ENCODE measurements at regions not wholly inside any gene's neighbourhood (a gene's known extent, or its start where the extent isn't known, plus 50 kb on each side); places are given as distances from the start of the nearest gene placed in this dataset.

GRCh38 chr5:162288647-162289296 lies 221.2 kb downstream of the GABRG2 start:
- no peaks in the 10 kb centered on the region for H3K27me3 ChIP-seq (ENCODE audit: control insufficient read depth, insufficient read depth, low read length)
- no peaks in the 10 kb centered on the region for H3K36me3 ChIP-seq (ENCODE audit: control insufficient read depth, insufficient read depth, low read length)
- no peak overlapping the region for H3K4me3 ChIP-seq (ENCODE audit: low read depth, low read length)
- no peak for DNase-seq (ENCODE audit: low read depth)
- TF ChIP-seq, protein P1, sequence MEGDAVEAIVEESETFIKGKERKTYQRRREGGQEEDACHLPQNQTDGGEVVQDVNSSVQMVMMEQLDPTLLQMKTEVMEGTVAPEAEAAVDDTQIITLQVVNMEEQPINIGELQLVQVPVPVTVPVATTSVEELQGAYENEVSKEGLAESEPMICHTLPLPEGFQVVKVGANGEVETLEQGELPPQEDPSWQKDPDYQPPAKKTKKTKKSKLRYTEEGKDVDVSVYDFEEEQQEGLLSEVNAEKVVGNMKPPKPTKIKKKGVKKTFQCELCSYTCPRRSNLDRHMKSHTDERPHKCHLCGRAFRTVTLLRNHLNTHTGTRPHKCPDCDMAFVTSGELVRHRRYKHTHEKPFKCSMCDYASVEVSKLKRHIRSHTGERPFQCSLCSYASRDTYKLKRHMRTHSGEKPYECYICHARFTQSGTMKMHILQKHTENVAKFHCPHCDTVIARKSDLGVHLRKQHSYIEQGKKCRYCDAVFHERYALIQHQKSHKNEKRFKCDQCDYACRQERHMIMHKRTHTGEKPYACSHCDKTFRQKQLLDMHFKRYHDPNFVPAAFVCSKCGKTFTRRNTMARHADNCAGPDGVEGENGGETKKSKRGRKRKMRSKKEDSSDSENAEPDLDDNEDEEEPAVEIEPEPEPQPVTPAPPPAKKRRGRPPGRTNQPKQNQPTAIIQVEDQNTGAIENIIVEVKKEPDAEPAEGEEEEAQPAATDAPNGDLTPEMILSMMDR (IDR thresholded peaks at IDR 0.05; ENCODE audit: insufficient read depth, low read length, poor library complexity, severe bottlenecking) = no peak

DNA sequence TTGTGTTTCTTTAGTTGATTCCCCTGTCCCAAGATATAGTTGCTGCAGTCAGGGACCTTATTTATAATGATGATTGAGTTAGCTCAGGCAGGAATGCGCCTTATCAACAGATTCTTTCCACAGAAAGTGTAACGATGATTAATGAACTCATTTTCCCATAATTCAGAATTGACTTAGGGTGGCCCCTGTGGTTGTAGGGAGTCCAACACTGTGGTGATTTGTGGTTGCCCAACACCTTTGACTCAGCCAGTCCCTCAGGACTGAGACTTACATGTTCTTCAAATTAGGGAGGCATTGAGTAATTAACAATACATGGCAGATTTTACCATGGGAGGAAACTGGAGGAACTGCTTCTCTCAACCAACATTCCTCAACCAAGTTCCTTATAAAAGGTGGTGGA lies 221.9 kb downstream of the GABRG2 start:
- DNase-seq (ENCODE audit: low read depth) = no peak
- Histone ChIP-seq H3K4me3 (ENCODE audit: low read depth, low read length) (no peak overlapping the region), H3K27me3 (ENCODE audit: control insufficient read depth, insufficient read depth, low read length) (no peaks in the 10 kb centered on the region), H3K36me3 (ENCODE audit: control insufficient read depth, insufficient read depth, low read length) (no peaks in the 10 kb centered on the region)
- TF ChIP-seq, protein P1 (IDR thresholded peaks at IDR 0.05; ENCODE audit: insufficient read depth, low read length, poor library complexity, severe bottlenecking) = no peak

GRCh38 chr5:162299793-162300192 lies 232.2 kb downstream of the GABRG2 start:
- no peaks in the 10 kb centered on the region for H3K36me3 ChIP-seq (ENCODE audit: control insufficient read depth, insufficient read depth, low read length)
- H3K27me3 ChIP-seq (ENCODE audit: control insufficient read depth, insufficient read depth, low read length) = no peaks in the 10 kb centered on the region
- TF ChIP-seq, protein P1 (IDR thresholded peaks at IDR 0.05; ENCODE audit: insufficient read depth, low read length, poor library complexity, severe bottlenecking) = no peak
- no peak overlapping the region for H3K4me3 ChIP-seq (ENCODE audit: low read depth, low read length)
- no peak for DNase-seq (ENCODE audit: low read depth)

DNA sequence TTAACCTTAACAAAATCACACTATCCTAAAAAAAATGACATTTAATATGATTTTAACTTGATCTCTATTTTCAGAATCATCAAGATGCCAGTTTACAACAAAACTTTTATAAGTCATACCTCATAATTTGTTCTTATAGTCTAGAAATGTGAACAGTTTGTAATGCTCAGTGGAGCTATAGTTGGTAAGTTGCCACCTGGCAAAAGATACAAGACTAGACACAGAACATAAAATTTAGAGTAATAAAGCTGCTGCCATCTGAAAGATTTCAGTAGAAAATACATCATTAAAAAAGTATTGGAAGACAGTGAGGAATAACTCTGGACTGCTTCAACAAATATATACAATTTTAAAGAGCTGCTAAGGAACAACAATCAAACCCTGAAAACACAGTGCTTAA lies 233.8 kb downstream of the GABRG2 start:
- no peak for DNase-seq (ENCODE audit: low read depth)
- TF ChIP-seq, protein P1 (IDR thresholded peaks at IDR 0.05; ENCODE audit: insufficient read depth, low read length, poor library complexity, severe bottlenecking) = no peak
- no peaks in the 10 kb centered on the region for H3K36me3 ChIP-seq (ENCODE audit: control insufficient read depth, insufficient read depth, low read length)
- no peak overlapping the region for H3K4me3 ChIP-seq (ENCODE audit: low read depth, low read length)
- no peaks in the 10 kb centered on the region for H3K27me3 ChIP-seq (ENCODE audit: control insufficient read depth, insufficient read depth, low read length)

DNA sequence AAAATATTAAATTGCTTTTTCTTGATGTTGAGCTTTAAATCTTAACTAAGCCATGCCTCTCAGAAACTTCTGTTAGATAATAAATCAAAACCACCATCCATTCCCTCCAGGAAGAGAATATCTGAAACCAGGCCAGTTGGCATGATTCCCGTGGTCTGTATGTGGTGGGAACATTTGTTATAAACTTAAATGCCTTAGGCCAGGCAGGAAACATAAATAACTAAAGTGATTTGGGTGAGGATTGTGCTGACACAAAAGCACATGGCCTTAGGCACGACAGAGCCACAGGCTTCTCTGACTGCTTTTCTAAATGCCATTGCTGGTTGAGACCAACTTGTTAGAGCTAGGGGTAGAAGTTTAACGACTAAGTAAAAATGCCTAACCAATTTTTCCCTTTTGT lies 255.9 kb downstream of the GABRG2 start:
- Histone ChIP-seq H3K4me3 (ENCODE audit: low read depth, low read length) (no peak overlapping the region), H3K27me3 (ENCODE audit: control insufficient read depth, insufficient read depth, low read length) (no peaks in the 10 kb centered on the region), H3K36me3 (ENCODE audit: control insufficient read depth, insufficient read depth, low read length) (no peaks in the 10 kb centered on the region)
- TF ChIP-seq, protein P1 (IDR thresholded peaks at IDR 0.05; ENCODE audit: insufficient read depth, low read length, poor library complexity, severe bottlenecking) = no peak
- DNase-seq (ENCODE audit: low read depth) = no peak

DNA sequence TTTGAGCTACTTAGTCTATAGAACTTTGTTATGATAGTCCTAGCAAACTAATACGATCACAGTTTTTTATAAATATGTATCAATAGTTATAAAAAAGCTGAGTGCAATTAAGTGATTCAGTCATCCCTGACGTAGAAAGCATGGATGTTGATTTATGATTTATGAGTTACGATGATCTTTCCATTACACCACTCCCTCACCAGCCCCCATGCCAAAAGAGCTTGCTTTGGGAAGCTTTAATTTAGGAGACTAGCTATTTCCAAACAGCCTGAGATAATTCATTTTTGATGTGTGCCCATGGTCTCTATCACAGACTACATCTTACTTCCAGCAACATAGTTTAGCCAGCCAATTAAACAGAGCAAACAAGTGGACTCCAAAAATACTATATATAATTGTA lies 256.8 kb downstream of the GABRG2 start:
- H3K4me3 ChIP-seq (ENCODE audit: low read depth, low read length) = no peak overlapping the region
- no peaks in the 10 kb centered on the region for H3K27me3 ChIP-seq (ENCODE audit: control insufficient read depth, insufficient read depth, low read length)
- no peak for DNase-seq (ENCODE audit: low read depth)
- no peaks in the 10 kb centered on the region for H3K36me3 ChIP-seq (ENCODE audit: control insufficient read depth, insufficient read depth, low read length)
- TF ChIP-seq, protein P1 (IDR thresholded peaks at IDR 0.05; ENCODE audit: insufficient read depth, low read length, poor library complexity, severe bottlenecking) = no peak
